Activated naive CD4-positive, alpha-beta T cell treated with anti-CD3 and anti-CD28 coated beads, Interleukin-2, amount 50 U/mL, for 24 hours (primary cell): ENCODE measurements at regions not wholly inside any gene's neighbourhood (a gene's known extent, or its start where the extent isn't known, plus 50 kb on each side); places are given as distances from the start of the nearest gene placed in this dataset.

Source experiments
- H3K27ac Mint-ChIP-seq: one replicate; pipeline ENCODE4 v1.8.0; 2021; ENCODE audit warnings: mild to moderate bottlenecking, mixed read lengths
- H3K27me3 Mint-ChIP-seq: one replicate; pipeline ENCODE4 v1.8.0; 2021; ENCODE audit warnings: mixed read lengths
- H3K36me3 Mint-ChIP-seq: one replicate; pipeline ENCODE4 v1.8.0; 2021; ENCODE audit warnings: mixed read lengths
- H3K4me1 Mint-ChIP-seq: one replicate; pipeline ENCODE4 v1.8.0; 2021; ENCODE audit warnings: mixed read lengths
- H3K4me3 Mint-ChIP-seq: one replicate; pipeline ENCODE4 v1.8.0; 2021; ENCODE audit warnings: mild to moderate bottlenecking, mixed read lengths
- H3K9me3 Mint-ChIP-seq: one replicate; pipeline ENCODE4 v1.8.0; 2021; ENCODE audit warnings: mixed read lengths

GRCh38 chr14:34035177-34035933 lies 84.5 kb upstream of the EGLN3 start:
- no peaks in the 10 kb centered on the region for H3K4me1 Mint-ChIP-seq
- H3K36me3 Mint-ChIP-seq = no peaks in the 10 kb centered on the region
- H3K4me3 Mint-ChIP-seq = no peak overlapping the region
- no peaks in the 10 kb centered on the region for H3K9me3 Mint-ChIP-seq
- no peaks in the 10 kb centered on the region for H3K27me3 Mint-ChIP-seq
- no peak overlapping the region for H3K27ac Mint-ChIP-seq

DNA sequence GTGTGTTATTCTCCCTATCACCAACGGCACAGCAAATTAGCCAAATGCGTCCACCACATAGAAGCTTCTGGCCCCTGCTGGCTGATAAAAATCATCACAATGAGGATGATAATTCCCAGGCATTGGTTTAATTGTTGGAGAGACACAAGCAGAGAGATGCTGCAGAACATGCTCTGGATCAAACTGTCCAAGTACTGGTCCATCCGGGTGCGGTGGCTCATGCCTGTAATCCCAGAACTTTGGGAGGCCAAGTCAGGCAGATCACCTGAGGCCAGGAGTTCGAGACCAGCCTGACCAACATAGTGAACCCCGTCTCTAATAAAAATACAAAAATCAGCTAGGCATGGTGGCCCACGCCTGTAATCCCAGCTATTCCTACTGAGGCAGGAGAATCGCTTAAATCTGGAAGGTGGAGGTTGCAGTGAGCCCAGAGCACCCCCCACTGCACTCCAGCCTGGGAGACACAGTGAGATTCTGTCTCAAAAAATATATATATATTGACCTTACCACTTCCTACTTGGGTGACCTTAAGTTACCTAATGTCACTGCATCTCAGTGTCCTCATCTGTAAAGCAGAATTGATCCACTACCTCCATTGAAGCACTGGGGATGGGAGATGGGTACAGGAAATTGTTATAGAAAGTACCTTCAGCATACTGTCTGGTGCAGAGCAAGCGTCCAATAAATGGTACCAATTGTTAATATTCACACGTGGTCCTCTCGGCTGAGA lies 83.7 kb upstream of the EGLN3 start:
- Mint-ChIP-seq H3K27me3 (no peaks in the 10 kb centered on the region), H3K36me3 (no peaks in the 10 kb centered on the region), H3K27ac (no peak overlapping the region), H3K9me3 (no peaks in the 10 kb centered on the region), H3K4me3 (no peak overlapping the region), H3K4me1 (no peaks in the 10 kb centered on the region)

- H3K27ac Mint-ChIP-seq = no peak overlapping the region
- no peaks in the 10 kb centered on the region for H3K36me3 Mint-ChIP-seq
- no peak overlapping the region for H3K4me3 Mint-ChIP-seq
- H3K4me1 Mint-ChIP-seq = no peaks in the 10 kb centered on the region
- no peaks in the 10 kb centered on the region for H3K27me3 Mint-ChIP-seq
- H3K9me3 Mint-ChIP-seq = no peaks in the 10 kb centered on the region
These were observed 81.8 kb upstream of the EGLN3 start for GRCh38 chr14:34032720-34033119.

GRCh38 chr14:34030864-34031263 lies 80.0 kb upstream of the EGLN3 start:
- no peaks in the 10 kb centered on the region for H3K27me3 Mint-ChIP-seq
- no peaks in the 10 kb centered on the region for H3K9me3 Mint-ChIP-seq
- no peak overlapping the region for H3K4me3 Mint-ChIP-seq
- H3K27ac Mint-ChIP-seq = no peak overlapping the region
- H3K36me3 Mint-ChIP-seq = no peaks in the 10 kb centered on the region
- no peaks in the 10 kb centered on the region for H3K4me1 Mint-ChIP-seq

DNA sequence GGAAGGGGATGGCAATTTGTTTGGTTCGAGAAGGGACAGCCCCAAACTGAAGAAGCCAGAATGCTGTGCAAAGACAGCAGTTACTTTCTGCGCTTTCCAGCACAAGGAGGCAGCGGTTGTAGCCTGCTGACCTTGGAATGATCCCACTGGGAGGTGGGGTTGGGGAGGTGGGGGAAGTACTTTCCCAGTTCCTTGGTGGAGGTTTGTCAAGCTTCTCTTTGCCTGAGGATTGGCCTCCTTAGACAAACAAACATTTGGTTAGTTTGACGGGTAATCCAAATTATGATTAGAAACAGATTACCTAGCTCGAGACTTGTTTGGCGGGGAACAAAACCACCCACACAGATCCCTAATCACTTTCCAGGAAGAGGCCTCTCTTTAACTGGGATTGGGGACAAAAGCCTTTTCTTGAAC lies 79.1 kb upstream of the EGLN3 start:
- Mint-ChIP-seq H3K4me1 (no peaks in the 10 kb centered on the region), H3K9me3 (no peaks in the 10 kb centered on the region), H3K36me3 (no peaks in the 10 kb centered on the region)

GRCh38 chr14:34027990-34028495 lies 77.2 kb upstream of the EGLN3 start:
- Mint-ChIP-seq H3K4me1 (no peaks in the 10 kb centered on the region), H3K4me3 (no peak overlapping the region), H3K36me3 (no peaks in the 10 kb centered on the region), H3K27me3 (no peaks in the 10 kb centered on the region), H3K9me3 (no peaks in the 10 kb centered on the region), H3K27ac (no peak overlapping the region)

More for the DNA sequence above, 79.1 kb upstream of the EGLN3 start:
- no peak overlapping the region for H3K4me3 Mint-ChIP-seq
- H3K27ac Mint-ChIP-seq = no peak overlapping the region
- H3K27me3 Mint-ChIP-seq = no peaks in the 10 kb centered on the region

GRCh38 chr14:34027130-34027989 lies 76.5 kb upstream of the EGLN3 start:
- no peak overlapping the region for H3K27ac Mint-ChIP-seq
- no peaks in the 10 kb centered on the region for H3K36me3 Mint-ChIP-seq
- H3K9me3 Mint-ChIP-seq = no peaks in the 10 kb centered on the region
- no peaks in the 10 kb centered on the region for H3K4me1 Mint-ChIP-seq
- no peaks in the 10 kb centered on the region for H3K27me3 Mint-ChIP-seq
- H3K4me3 Mint-ChIP-seq = no peak overlapping the region

DNA sequence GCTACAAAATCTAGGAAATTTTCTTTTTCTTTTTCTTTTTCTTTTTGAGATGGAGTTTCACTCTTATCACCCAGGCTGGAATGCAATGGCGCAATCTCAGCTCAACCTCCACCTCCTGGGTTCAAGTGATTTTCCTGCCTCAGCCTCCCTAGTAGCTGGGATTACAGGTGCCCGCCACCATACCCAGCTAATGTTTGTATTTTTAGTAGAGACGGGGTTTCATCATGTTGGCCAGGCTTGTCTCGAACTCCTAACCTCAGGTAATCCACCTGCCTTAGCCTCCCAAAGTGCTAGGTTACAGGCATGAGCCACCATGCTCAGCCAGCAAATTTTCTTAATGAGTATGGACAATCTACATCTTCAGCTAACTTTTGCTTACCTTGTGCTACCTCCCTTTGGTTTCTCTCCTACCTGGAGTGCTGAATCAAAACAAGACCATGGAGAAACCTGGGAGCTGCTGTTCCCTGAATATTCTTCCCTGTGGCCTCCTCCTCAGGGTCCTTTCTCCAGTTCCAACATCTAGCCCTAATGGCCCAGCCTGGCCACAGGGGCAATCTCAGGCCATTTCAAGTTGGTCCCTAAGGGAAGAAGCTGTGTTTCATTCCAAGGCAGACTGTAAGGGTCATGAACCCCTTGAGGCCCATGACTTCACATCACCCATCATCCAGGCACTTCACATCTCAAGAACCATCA lies 74.6 kb upstream of the EGLN3 start:
- Mint-ChIP-seq H3K4me3 (no peak overlapping the region), H3K9me3 (no peaks in the 10 kb centered on the region), H3K27me3 (no peaks in the 10 kb centered on the region), H3K36me3 (no peaks in the 10 kb centered on the region), H3K27ac (no peak overlapping the region), H3K4me1 (no peaks in the 10 kb centered on the region)

- Mint-ChIP-seq H3K27me3 (no peaks in the 10 kb centered on the region), H3K4me3 (no peak overlapping the region), H3K27ac (no peak overlapping the region), H3K4me1 (peaks cover under 1% of the 10 kb centered on the region), H3K9me3 (no peaks in the 10 kb centered on the region), H3K36me3 (no peaks in the 10 kb centered on the region)
These were observed 73.9 kb upstream of the EGLN3 start for GRCh38 chr14:34024768-34025144.

DNA sequence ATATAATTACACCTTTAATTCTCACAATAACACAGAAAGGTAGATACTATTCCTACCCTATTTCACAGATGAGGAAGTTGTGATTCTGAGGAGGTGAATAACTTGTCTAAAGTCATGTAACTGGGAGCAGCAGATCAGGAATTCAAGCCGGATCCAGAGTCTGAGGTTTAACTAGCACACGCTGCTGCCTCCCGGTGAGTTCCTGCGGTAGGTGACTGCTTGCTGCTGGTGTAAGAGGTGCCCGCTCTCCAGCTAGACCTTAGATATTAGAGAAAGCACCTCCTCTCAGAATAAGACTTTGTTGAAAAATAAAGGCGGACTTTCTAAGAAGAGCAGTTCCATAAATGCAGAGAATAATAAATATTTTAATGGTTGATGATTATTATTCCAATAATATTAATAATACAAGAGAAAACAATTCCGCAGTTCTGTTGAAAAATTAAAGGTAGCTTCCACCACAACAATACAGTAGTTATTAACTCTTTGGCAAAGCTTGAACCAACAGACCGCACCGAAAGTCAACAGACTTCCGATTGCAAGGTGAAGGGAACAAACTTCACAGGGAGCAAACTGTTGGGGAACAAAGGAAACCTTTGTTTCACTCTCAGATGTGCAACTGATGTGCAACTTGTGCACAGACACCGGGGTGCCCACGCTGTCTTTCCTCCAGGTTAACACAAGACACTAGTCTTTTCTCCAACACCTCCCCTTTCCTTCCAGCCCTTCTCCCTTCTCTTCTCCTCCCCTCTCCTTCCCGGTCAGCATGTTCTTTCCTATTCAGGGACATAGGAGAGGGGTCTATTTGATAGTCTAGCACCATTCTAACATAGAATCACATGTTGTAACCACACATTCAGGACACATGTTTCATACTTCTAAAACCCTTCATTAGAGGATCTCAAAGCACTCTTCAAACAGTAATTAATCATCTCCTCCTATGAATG lies 73.2 kb upstream of the EGLN3 start:
- H3K4me3 Mint-ChIP-seq = no peak overlapping the region
- no peaks in the 10 kb centered on the region for H3K27me3 Mint-ChIP-seq
- H3K9me3 Mint-ChIP-seq = no peaks in the 10 kb centered on the region
- no peaks in the 10 kb centered on the region for H3K36me3 Mint-ChIP-seq
- H3K27ac Mint-ChIP-seq = no peak overlapping the region
- peaks cover 6% of the 10 kb centered on the region for H3K4me1 Mint-ChIP-seq

DNA sequence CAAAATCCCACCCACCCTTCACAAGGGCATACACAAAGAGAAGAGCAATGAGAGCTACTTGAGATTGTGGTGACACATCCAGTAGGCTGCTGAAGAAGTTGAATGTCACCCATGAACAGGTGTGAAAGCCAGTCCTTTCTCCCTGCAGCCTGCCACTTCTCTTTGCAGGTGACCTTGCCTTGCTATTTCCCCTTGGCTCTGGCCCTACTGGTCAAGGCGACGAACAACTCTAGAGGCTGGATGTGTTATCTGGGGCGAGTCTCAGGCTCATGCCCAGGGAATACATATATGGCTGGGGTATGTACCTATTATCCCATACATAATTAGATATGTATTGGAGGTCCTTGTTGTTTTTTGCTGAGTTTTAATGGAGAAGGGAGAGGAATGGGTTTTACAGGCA lies 70.2 kb upstream of the EGLN3 start:
- Mint-ChIP-seq H3K27ac (no peak overlapping the region), H3K27me3 (no peaks in the 10 kb centered on the region), H3K4me3 (no peak overlapping the region), H3K9me3 (no peaks in the 10 kb centered on the region), H3K4me1 (peaks cover 26% of the 10 kb centered on the region), H3K36me3 (no peaks in the 10 kb centered on the region)

DNA sequence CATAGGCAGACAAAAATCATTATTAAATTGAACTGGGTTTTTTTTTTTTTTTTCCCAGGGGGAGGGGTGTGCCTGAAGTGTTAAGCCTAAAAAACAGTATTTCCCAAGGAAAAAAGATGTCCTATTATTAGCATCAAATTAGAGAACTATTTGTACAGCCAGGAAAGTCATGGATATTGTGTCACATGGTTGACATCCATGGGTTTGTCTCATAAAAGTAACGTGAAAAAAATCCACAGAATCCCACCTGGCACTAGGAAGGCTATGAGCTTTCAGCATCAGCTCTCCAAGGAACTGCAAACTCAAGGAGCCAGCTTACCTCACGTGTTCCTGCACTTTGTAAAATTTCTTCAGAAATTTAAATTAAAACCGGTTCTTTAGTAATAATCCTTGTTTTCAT lies 69.1 kb upstream of the EGLN3 start:
- peaks cover 26% of the 10 kb centered on the region for H3K4me1 Mint-ChIP-seq

DNA sequence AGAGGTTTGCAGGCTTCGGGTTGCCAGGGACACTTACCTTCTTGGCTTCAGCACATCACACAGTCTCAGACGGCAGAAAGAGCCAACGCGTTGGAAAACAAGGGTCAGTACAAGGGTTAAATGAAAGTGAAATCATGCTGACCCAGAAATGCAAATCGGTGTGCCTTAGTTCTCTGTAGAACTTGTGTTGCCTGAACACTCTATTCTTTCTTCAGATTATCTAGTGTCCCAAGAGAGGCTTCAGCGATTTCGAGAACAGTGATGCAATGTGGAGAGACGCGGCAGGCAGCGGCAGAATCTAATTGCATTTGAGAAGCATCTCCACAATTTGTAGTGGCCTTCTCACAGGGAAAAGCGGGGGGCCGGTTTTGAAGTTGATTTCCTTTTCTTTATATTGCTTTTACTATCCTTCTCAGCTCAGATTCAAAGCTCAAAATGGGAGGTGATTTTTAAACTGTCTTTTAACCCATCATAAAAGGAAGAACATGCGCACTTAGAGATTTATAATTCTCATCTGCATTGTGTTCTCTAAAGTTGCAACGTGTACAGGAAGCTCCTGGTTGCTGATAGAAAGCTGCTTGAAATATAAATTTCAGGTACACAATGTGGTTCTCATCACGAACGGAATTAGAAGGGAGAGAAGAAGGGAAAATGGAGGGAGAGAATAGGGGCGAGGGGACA lies 67.8 kb upstream of the EGLN3 start:
- H3K27me3 Mint-ChIP-seq = no peaks in the 10 kb centered on the region
- no peaks in the 10 kb centered on the region for H3K36me3 Mint-ChIP-seq
- H3K9me3 Mint-ChIP-seq = no peaks in the 10 kb centered on the region
- peak overlapping the region; percentile 88 for H3K4me3 Mint-ChIP-seq
- H3K27ac Mint-ChIP-seq = peak overlapping the region; percentile 97
- peaks cover 30% of the 10 kb centered on the region for H3K4me1 Mint-ChIP-seq

More for the DNA sequence above, 69.1 kb upstream of the EGLN3 start:
- Mint-ChIP-seq H3K27ac (no peak overlapping the region), H3K27me3 (no peaks in the 10 kb centered on the region), H3K36me3 (no peaks in the 10 kb centered on the region), H3K9me3 (no peaks in the 10 kb centered on the region), H3K4me3 (no peak overlapping the region)

DNA sequence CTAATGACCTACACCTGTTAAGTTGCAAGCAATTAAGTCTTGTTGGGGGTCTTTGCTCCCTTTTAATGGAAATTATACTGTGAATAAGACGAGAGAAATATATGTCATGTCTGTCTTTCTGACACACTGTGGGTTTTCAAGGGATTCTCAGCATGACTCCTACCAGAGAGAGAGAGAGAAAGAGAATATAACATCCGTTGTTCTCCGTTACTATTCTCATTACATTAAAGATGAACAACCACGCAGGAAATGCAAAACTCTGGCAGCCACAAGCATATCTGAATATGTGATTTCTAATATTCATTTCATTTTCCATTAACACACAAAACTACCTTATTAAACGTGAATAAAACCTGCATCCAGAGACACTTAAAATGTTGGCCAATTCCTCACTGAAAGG lies 67.3 kb upstream of the EGLN3 start:
- peak overlapping the region; percentile 88 for H3K4me3 Mint-ChIP-seq
- no peaks in the 10 kb centered on the region for H3K27me3 Mint-ChIP-seq
- H3K27ac Mint-ChIP-seq = peak overlapping the region; percentile 97
- H3K36me3 Mint-ChIP-seq = no peaks in the 10 kb centered on the region
- no peaks in the 10 kb centered on the region for H3K9me3 Mint-ChIP-seq
- peaks cover 35% of the 10 kb centered on the region for H3K4me1 Mint-ChIP-seq
